GM23338 (cell line): ENCODE measurements at regions not wholly inside any gene's neighbourhood (a gene's known extent, or its start where the extent isn't known, plus 50 kb on each side); places are given as distances from the start of the nearest gene placed in this dataset.

Source experiments
- ATAC-seq: fragments of 200-7000 bp; cut with Tn5 transposase; 3 replicates; pipeline ENCODE4 v1.9.1; 2020
- DNase-seq: peaks from one replicate; pipeline ENCODE4 v3.0.0-alpha.2; 2015; ENCODE audit warnings: low spot score
- H2AFZ ChIP-seq: fragments of 200-600 bp; sonication (generic); 2 replicates; pipeline ENCODE4 v1.8.0; 2016; ENCODE audit warnings: antibody characterized with exemption, mild to moderate bottlenecking, moderate library complexity
- H3F3A ChIP-seq: fragments of 200-600 bp; sonication (generic); replicated peaks from 2 replicates; pipeline ENCODE4 v1.8.0; 2017; ENCODE audit warnings: antibody characterized with exemption, mixed run types, low read depth
- H3K27ac ChIP-seq: fragments of 200-600 bp; sonication (generic); 2 replicates; pipeline ENCODE4 v1.6.1; 2016; ENCODE audit warnings: low read depth
- H3K27me3 ChIP-seq: fragments of 200-600 bp; sonication (generic); 2 replicates; pipeline ENCODE4 v1.8.0; 2016; ENCODE audit warnings: mild to moderate bottlenecking, mixed run types, moderate library complexity; ENCODE audit not compliant: insufficient read depth
- H3K36me3 ChIP-seq: fragments of 200-600 bp; sonication (generic); 2 replicates; pipeline ENCODE4 v1.8.0; 2016; ENCODE audit warnings: mild to moderate bottlenecking; ENCODE audit not compliant: insufficient read depth
- H3K4me1 ChIP-seq: fragments of 200-600 bp; sonication (generic); 2 replicates; pipeline ENCODE4 v1.8.0; 2016; ENCODE audit warnings: mild to moderate bottlenecking, moderate library complexity; ENCODE audit not compliant: insufficient read depth
- H3K4me2 ChIP-seq: fragments of 200-600 bp; sonication (generic); 2 replicates; pipeline ENCODE4 v1.7.1; 2017; ENCODE audit warnings: mixed run types
- H3K4me3 ChIP-seq: fragments of 200-600 bp; sonication (generic); 2 replicates; pipeline ENCODE4 v1.6.1; 2016; ENCODE audit warnings: mixed run types
- H3K79me2 ChIP-seq: fragments of 200-600 bp; sonication (generic); replicated peaks from 2 replicates; pipeline ENCODE4 v1.8.0; 2017; ENCODE audit warnings: mild to moderate bottlenecking; ENCODE audit not compliant: insufficient read depth
- H3K9me2 ChIP-seq: fragments of 200-600 bp; sonication (generic); 2 replicates; pipeline ENCODE4 v1.8.0; 2017; ENCODE audit not compliant: insufficient read depth
- H4K20me1 ChIP-seq: fragments of 200-600 bp; sonication (generic); replicated peaks from 2 replicates; pipeline ENCODE4 v1.8.0; 2017; ENCODE audit warnings: mild to moderate bottlenecking; ENCODE audit not compliant: insufficient read depth
- H3K27ac Mint-ChIP-seq: 2 replicates; pipeline ENCODE4 v1.8.0; 2020; ENCODE audit warnings: inconsistent platforms, mild to moderate bottlenecking, moderate library complexity, mixed read lengths
- H3K27me3 Mint-ChIP-seq: 3 replicates; pipeline ENCODE4 v1.8.0; 2022; ENCODE audit warnings: low read depth, mild to moderate bottlenecking, moderate library complexity, mixed read lengths, inconsistent platforms; ENCODE audit not compliant: insufficient read depth, poor library complexity
- H3K36me3 Mint-ChIP-seq: 3 replicates; pipeline ENCODE4 v1.8.0; 2021; ENCODE audit warnings: low read depth, mild to moderate bottlenecking, inconsistent platforms, moderate library complexity, mixed read lengths
- H3K4me1 Mint-ChIP-seq: 3 replicates; pipeline ENCODE4 v1.8.0; 2020; ENCODE audit warnings: mild to moderate bottlenecking, inconsistent platforms, mixed read lengths
- H3K4me3 Mint-ChIP-seq: 3 replicates; pipeline ENCODE4 v1.8.0; 2021; ENCODE audit warnings: moderate library complexity, mild to moderate bottlenecking, inconsistent platforms, mixed read lengths
- H3K9me3 Mint-ChIP-seq: 3 replicates; pipeline ENCODE4 v1.8.0; 2020; ENCODE audit warnings: moderate library complexity, mild to moderate bottlenecking, inconsistent platforms, mixed read lengths
- CREB1 ChIP-seq: fragments of 250-450 bp; sonication (Bioruptor Pico); IDR thresholded peaks from 2 replicates; pipeline ENCODE4 v1.5.0; 2020; ENCODE audit warnings: low read depth, mild to moderate bottlenecking, moderate library complexity
- CTCF ChIP-seq, 2 experiments: fragments of 200-600 bp in 1 of 2; sonication (generic) in 1 of 2; conservative IDR thresholded peaks; 2 replicates each; pipeline versions ENCODE4 v1.5.1 to v1.6.1; 2016 to 2017; ENCODE audit warnings: antibody characterized with exemption in 2 of 2, low read depth in 2 of 2, mild to moderate bottlenecking in 2 of 2, moderate library complexity in 1 of 2
- EZH2 ChIP-seq: fragments of 200-600 bp; sonication (generic); IDR thresholded peaks from one replicate; pipeline ENCODE4 v1.8.0; 2017; ENCODE audit warnings: antibody characterized with exemption, mild to moderate bottlenecking, low read depth; ENCODE audit not compliant: unreplicated experiment
- JUNB ChIP-seq: IDR thresholded peaks from one replicate; pipeline ENCODE4 v1.6.1; 2016; ENCODE audit warnings: antibody characterized with exemption; ENCODE audit not compliant: unreplicated experiment
- NANOG ChIP-seq: IDR thresholded peaks from 2 replicates; pipeline ENCODE4 v1.6.1; 2016; ENCODE audit warnings: antibody characterized with exemption, borderline replicate concordance
- POLR2AphosphoS5 ChIP-seq: IDR thresholded peaks from 2 replicates; pipeline ENCODE4 v1.6.1; 2016; ENCODE audit warnings: antibody characterized with exemption, low read depth
- STAT1 ChIP-seq: IDR thresholded peaks from one replicate; pipeline ENCODE4 v1.6.1; 2016; ENCODE audit warnings: antibody characterized with exemption; ENCODE audit not compliant: unreplicated experiment
- ZNF331 ChIP-seq: fragments of 250-450 bp; sonication (Bioruptor Pico); IDR thresholded peaks from 2 replicates; pipeline ENCODE4 v1.5.0; 2020; ENCODE audit warnings: low read depth, mild to moderate bottlenecking, moderate library complexity
- ZNF462 ChIP-seq: fragments of 250-450 bp; sonication (Bioruptor Pico); IDR thresholded peaks from 2 replicates; pipeline ENCODE4 v1.5.0; 2020; ENCODE audit warnings: mild to moderate bottlenecking, moderate library complexity

DNA sequence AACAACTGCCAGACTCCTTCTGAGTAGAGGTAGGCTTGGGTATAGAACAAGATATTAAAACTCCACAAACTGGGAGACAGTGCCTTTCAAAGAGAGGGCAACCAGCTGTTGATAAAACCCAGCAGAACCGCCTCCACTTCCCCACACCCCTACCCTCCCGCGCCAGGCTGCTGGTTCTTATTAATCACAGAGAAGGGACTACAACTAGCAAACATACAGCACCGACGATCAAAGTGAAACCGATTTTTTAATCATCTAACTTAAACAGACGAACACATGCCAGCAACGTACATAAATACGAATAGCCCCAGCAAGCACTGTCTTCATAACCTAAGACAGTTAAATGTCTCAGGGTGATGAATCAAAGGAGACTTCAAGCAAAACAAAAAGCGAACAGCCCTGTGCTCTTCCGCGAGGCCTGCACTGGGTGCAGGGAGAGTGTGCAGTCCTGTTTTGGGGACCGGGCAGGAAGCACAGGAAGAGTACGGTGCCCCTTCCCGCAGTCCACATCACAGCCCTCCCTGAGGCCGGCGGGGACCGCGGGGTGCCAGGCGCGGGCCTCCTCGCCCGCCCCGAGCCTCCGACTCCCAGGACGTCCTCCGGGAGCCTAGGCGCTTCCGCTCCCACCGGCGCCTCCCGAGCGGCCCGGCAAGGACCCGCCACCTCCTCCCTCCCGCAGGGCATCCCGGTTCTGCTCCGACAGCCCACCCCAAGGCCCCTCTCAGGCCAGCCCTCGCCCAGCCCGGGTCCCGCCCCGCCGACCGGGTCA is 75.1 kb upstream of the VGLL4 start (continued):
- TF ChIP-seq ZNF331 (CRISPR knock-in tag) (no peak), CTCF (conservative IDR thresholded peaks at IDR 0.05; ENCODE audit: low read depth in 2 of 2) (no peak), EZH2 (no peak), CREB1 (CRISPR knock-in tag) (no peak), JUNB (no peak), NANOG (no peak)

- ATAC-seq (no peak), DNase-seq (no peak)
- H3K79me2 ChIP-seq = peaks cover 38% of the 10 kb centered on the region
- no peaks in the 10 kb centered on the region for H3K36me3 ChIP-seq
- H3K9me3 Mint-ChIP-seq = no peaks in the 10 kb centered on the region
- H3K27ac Mint-ChIP-seq = no peak overlapping the region
- no peaks in the 10 kb centered on the region for H3K9me2 ChIP-seq
- peak overlapping the region; percentile 98 for H3K4me3 ChIP-seq
- H4K20me1 ChIP-seq = 0 out of 2 replicates have a peak, but pooled peaks cover 3% of the 10 kb centered on the region
- H3K27ac ChIP-seq = no peak overlapping the region
- H2AFZ ChIP-seq = no peak overlapping the region
- peaks cover 26% of the 10 kb centered on the region for H3K4me1 ChIP-seq
- H3K36me3 Mint-ChIP-seq = no peaks in the 10 kb centered on the region; the same call in 2 of the 3 replicates
- peaks cover 37% of the 10 kb centered on the region for H3K4me1 Mint-ChIP-seq
- H3K27me3 ChIP-seq = peaks cover 26% of the 10 kb centered on the region; the same call in 1 of the 2 replicates
- peak overlapping the region; percentile 100 for H3K4me2 ChIP-seq
- no peaks in the 10 kb centered on the region; the same call in 1 of the 2 replicates for H3F3A ChIP-seq
- no peaks in the 10 kb centered on the region for H3K27me3 Mint-ChIP-seq
- peak overlapping the region; percentile 88 for H3K4me3 Mint-ChIP-seq
- TF ChIP-seq STAT1 (no peak), ZNF462 (CRISPR knock-in tag) (no peak), POLR2AphosphoS5 (no peak), CTCF (conservative IDR thresholded peaks at IDR 0.05; ENCODE audit: low read depth in 2 of 2) (no peak), EZH2 (no peak), NANOG (no peak)
Observed at GRCh38 chr3:11717768-11718636, 74.3 kb upstream of the VGLL4 start.
